Epidermal melanocyte (primary cell): ENCODE measurements at regions not wholly inside any gene's neighbourhood (a gene's known extent, or its start where the extent isn't known, plus 50 kb on each side); places are given as distances from the start of the nearest gene placed in this dataset.
A peak's percentile ranks its signal among the peaks of the same experiment; 100 is the strongest.

Experiments used
- DNase-seq: peaks from one replicate; pipeline ENCODE4 v3.0.0; 2011; ENCODE audit warnings: low spot score; ENCODE audit not compliant: insufficient read length

DNA sequence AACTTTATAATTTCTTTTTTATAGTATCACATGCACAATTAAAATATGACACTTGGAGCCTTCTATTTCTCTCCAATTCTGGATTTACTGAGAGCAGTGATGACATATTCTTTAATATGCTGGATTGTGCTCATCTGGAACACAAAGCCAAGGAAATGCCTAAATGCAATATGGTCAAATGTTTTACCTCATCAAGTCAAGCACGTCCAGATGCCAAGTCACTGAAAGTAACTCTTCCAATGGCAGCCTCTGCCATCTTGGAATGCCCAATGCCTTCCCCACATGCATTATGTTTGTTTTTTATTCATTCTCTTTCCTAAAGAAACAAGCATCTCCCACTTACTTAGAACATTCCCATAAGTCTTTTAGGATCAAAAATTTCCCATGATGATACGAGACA lies 189.8 kb downstream of the TMX3 start:
- no peak for DNase-seq

DNA sequence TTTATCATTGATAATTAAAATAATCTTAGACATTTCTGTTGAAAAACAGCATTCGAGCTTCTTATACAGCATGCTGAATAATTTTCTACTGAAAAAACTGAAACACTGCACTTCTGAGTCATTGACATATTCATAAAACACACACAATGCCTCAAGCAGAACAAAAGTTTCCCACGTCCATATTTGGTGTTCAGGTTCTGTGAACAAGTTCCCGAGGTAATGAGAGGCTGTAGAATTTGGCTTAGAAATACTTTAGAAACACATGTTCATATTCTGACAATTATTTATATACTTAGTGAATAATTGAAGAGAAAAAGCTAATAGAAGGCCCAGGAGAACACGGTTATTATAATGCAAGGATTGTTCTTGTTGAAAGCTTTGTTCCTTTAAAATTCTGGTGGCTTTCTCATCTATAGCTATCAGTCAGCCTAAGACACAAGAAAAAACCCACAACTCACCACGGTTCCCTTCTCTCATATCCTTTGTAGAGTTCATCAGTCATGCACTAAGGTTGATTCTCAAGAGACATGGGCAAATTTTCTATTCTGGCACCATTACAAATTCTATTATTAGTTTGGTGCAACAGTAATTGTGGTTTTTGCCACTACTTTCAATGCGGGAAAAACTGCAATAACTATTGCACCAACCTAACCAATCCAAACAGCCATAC lies 194.4 kb downstream of the TMX3 start:
- no peak for DNase-seq

DNA sequence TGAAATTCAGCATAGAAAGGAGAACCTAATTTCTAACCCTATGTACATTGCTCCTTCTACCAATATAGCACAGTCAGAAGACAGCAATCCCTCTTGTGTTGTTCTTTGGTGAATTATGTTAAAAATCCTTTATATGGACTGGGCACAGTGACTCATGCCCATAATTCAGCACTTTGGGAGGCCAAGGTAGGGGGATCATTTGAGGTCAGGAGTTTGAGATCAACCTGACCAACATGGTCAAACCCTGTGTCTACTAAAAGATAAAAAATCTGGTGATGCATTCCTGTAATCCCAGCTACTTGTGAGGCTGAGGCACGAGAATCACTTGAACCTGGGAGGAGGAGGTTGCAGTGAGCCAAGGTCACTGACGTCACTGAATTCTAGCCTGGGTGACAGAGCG lies 195.6 kb downstream of the TMX3 start:
- no peak for DNase-seq

DNA sequence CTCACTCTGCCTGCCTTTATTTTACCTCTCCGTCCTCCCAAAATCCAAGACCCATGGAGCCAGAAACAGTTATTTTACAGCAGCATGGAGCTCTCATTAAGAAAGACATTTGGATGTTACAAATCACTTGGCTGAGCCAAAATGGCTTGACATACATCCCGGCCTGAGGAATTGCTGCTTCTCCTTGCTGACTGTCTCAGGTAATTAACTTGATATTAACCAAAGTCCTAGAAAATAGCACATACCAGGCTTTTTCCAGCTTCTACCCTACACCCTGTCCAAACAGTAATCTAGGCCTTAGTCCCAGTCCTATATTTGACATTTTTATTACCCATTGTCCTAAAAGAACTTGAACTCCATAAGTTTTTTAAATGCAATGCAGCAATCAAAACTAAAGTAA lies 205.0 kb downstream of the TMX3 start:
- no peak for DNase-seq

DNA sequence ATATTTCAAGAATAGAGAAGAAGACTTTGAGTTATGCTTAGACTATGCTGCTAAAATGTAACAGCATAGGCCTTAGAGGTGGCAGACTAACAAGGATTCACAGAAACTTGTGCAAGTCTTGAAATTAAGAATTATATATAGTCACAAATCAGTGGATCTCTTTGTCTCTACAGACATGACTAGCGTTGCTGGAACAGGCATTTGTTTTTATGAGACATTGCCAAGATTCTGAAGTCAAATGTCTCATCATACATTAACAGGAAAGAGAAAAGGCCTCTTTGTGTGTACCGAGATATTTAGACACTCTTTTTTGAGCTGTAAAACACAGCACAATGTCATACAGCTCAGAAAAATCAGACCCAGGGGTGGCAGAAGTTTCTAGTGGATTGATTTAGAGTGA lies 207.1 kb downstream of the TMX3 start:
- DNase-seq, result peak; percentile 21

DNA sequence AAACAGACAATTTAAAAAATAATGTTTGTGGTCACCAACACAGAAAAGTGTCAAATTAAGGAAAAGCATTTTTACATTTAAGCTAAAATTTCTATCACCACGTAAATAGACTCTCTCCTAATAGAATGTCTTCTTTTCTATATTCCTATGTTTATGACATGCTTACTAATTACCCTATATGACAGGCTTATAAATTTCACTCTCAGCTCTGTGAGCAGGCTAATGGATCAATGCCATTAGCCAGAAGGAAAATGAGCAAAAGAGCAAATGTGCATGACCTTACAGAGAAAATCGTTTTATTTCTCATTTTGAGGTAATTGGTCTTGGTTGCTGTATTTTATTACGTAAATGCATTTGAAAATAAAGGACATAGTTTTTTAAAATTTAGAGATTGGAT lies 209.7 kb downstream of the TMX3 start:
- DNase-seq, result no peak

DNA sequence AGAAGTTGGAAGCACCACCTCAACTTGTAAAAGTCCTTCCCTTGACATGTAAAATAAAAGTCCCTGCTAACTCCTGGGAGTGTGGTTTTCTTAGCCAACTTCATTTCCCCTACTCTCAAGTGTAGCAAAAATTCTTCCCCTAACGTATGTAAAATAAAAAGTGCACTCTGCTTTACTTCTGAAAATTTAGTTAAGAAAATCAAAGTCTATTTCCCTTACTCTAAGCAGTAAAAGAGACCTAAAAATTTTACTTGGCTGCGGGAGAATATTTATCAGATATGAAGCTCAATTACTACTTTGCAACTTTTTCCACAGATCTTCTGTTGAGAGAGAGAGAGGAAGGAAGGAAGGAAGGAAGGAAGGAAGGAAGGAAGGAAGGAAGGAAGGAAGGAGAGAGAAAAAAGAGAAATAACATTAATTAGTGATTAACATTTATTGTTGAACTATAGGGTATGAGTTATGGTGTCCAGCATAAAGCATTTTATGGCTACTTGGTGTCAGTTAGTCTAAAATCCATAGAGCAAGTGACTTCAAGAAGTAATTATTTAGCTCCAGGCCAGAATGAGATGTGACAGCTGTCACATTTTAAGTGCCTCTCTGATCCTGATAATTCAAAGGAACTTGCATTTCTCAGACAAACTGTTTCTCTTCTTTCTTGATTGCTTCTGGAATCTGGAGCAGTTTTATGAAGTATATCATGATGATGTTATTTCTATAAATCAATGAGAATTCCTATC lies 210.3 kb downstream of the TMX3 start:
- DNase-seq, result no peak

DNA sequence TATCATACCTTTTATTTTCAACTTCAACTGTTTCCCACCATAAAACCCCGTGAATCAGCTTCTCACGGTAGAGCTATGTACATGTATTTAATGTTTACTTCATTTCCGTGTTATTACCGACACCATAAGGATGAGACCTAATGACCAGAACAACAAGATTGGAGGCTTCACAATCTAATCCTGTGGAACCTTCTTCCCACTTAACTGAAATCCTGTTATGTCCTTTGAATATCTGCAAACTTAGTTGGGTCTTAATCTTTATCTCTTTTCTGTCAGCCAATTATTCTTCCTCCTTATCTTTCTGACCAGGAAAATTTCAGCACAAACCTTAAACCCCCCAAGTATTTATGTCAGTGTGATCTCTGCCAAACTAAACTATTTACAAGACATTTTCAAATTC lies 214.4 kb downstream of the TMX3 start:
- DNase-seq, result no peak

DNA sequence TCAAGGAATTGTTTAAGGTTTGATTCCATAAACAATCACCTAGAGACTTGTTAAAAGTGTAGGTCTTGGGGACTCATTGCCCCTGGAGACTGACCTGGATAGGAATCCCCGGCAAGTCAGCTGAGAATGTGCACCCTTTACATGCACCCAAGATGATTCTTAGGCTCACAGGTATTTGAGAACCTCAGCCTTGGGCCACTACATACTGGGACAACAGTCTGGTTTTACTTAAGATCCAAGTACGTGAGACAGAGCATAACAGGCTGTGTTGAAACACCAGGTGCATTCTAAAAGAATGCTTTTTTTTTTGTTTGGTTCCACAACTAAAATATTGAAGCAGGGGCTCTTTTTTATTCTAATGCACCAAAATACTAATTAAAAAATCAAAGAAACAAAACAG lies 215.8 kb downstream of the TMX3 start:
- no peak for DNase-seq

DNA sequence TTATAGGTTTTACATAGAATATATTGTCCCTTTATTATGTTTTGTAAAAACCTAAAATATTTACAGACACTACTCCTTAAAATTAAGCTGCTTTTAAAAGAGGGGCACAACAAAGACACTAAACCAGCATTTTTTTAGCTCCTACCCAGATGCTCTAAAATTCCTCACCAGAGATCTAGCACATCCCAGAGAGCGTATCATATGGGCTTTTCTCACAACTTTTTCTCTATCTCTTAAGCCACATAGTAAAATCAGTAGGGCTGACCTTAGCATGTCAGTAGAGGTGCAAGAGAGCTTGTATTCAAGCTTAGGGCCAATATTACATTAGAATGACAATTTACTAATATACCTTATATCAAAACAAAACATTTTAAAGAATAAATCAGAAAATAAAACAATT lies 216.3 kb downstream of the TMX3 start:
- DNase-seq, result no peak

DNA sequence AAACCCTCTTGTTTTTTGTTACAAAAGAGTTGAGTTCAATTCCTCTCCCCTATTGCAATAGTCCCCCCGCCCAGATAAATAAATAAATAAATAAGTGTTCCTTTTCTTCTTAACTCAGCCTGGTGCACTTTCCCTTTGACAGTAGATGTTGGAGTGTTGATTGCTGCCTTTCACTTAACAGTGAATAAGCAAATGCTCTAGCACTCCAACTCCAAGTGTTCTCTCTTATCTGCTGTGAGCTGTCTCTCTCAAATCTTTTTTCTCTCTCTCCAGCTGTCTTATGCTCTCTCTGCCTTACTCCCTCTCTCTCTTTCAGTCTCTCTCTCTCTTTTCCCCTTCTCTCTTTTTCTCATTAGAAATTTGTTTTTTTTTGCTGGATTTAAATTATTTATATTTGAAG lies 216.7 kb downstream of the TMX3 start:
- DNase-seq, result no peak

DNA sequence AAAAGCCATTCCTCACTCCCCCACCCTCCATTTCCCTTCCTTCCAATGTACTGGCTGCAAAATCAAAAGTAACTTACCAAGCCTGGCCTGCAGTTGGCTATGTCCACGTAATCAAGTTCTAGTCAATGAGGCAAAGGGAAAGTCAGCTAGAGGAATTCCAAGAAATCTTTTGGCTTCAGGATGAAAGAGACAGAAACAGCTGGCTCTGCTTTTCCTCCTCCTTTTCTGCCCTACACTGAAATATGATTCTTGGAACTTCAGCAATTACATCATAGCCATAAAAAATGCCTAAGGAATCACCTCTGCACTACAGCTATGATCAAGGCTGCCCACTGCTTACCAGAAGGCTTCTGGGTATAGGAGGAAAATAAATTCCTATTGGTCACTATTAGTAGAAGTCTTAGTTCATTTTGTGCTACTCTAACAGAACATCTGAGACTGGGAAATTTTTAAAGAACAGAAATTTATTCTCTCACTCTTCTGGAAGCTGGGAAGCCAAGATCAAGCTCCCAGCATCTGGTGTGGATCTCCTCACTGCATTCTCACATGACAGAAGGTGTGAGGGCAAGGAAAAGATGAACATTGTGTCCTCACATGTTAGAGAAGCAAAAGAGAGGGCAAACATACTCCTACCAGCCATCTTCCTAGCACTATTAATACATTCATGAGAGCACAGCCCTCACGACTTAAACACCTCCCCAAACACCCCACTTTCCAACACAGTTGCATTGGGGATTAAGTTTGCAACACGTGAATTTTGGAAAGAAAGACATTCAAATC lies 219.9 kb downstream of the TMX3 start:
- no peak for DNase-seq

DNA sequence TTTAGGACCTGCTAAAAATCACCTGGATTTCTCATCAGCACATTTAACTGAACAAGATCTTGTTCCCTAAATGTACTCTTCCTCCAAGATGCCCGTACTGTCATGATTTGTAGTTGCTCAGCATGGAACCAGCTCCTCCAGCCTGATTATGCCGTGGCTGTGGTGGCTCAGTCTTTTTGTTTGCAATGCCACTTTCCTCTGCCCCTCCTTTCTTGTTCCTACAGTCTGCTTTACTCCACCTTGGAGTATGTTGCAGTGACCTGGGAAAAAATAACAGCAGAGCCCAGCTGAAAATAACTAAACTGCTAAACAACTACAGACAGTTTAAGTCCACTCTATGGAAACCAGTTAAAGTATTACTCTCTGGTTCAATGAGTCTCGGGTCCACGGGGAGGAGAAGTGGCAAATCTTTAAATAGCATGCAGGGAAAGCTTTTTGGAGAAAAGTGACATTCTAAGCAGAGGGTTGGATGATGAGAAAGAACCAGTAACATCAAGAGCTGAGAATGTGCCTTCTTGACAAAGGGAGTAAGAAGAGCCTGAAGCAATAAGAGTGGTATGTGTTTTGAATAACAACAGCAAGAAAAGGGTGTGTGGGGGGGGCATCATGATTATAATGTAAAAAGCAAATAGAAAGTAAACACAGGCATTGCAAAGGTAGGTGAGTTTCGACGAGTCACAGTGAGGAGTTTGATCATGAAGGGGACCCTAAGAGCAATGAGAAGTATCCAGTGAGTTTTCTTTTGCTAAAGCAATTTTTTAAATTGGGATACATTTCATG lies 225.7 kb downstream of the TMX3 start:
- no peak for DNase-seq

DNA sequence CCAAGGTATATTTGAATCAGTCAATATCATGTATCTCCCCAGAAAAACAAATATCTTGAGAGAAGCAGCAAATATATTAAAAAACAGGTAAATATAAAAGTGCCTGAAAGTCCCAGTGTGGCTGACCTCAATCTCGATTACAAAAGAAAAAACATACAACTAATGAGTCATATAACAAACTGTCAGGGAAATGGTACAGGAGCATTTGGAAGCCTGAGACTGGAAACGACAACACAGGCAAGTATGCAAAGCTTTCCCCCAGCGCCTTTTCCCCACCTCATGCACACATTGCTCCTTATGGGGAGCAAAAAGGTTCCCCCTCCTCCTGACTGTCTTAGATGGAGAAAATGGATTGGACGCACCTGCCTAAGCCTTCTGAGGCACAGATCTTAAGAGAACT lies 230.7 kb downstream of the TMX3 start:
- DNase-seq, result no peak

DNA sequence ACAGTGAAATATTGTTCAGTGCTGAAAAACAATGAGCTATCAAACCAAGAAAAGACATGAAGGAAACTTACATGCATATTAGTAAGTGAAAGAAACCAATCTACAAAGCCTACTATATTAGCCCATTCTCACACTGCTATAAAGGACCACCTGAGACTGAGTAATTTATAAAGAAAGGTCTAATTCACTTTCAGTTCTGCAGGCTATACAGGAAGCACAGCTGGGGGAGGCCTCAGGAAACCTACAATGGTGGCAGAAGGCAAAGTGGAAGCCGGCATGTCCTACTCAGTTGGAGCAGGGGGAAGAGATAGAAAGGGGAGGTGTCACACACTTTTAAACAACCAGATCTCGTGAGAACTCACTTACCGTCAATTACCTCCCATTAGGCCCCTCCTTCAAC lies 232.1 kb downstream of the TMX3 start:
- no peak for DNase-seq

DNA sequence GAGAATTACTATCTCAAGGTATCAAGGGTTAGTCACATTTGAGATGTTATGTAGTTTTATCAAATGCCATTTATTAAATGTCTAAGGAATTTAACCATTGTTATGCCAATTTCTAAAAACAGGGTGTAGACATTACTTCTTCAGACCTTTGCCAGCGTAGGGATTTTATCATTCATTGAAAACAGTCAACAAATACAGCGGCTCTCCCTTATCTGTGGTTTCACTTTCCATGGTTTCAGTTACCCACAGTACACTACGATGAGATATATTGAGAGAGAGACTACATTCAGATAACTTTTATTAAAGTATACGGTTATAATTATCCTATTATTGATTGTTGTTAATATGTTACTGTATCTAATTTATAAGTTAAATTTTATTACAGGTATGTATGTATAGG lies 234.7 kb downstream of the TMX3 start:
- no peak for DNase-seq

DNA sequence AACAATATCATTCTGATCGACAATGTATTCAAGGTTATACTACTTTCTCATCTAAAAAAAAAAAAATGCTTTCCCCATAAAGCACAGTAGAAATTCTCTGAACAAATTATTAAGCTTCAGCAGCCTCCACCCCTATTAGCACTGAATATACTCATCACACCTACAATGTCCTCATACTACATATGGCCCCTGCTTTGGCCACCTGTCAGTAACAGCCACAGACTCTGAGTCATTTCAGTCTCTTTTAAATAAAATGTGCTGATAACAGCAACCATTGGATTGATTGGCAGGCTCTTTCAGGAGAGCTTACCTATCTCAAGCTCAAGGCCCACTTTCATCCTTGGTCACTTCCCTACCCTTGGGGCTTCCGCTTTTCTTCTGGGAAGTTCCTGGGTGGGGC lies 236.7 kb downstream of the TMX3 start:
- DNase-seq, result no peak

DNA sequence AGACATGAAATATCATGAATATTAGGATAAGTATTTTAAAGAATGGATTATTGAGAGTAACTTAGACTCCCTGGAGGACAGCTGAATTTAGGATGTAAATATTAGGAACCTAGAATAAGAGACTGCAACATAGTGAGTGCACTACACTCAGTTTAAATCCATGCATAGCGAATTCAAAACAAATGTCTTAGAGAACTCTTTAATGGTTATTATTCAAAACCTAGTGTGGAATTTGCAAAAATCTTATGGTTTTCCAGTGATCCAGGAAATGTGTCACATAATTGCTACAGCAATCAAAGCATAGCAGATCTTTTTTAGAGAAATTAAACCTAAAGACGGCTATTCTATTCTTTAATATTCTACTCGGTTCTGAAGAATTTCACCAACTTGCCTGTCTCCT lies 239.0 kb downstream of the TMX3 start:
- DNase-seq, result no peak

DNA sequence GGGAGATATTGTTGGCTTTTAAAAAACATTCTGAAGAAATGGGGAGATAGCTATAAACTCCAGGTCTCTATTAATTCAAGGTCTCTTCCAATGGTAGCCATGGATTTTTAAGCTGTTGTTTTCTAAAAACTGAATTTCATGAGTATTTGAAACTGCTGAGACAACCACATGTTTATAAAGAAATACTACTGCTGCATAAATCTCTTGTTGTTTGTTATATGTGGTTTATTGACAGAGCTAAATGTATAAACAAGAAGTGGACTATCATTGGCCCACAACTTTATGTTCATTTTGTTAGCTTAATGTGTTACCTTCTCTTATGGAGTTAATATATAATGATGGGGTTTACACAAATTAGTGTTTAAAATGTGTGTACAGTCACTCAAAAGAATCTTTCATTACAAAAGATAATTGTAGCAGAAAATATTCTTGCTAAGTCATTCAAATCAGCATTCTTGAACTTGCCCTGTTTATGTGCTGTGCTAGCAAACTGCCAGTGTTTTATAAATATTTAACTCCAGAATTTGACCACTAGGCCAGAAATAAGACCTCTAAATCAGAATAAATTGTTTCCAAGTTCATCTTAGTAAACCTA lies 242.1 kb downstream of the TMX3 start:
- DNase-seq, result no peak

DNA sequence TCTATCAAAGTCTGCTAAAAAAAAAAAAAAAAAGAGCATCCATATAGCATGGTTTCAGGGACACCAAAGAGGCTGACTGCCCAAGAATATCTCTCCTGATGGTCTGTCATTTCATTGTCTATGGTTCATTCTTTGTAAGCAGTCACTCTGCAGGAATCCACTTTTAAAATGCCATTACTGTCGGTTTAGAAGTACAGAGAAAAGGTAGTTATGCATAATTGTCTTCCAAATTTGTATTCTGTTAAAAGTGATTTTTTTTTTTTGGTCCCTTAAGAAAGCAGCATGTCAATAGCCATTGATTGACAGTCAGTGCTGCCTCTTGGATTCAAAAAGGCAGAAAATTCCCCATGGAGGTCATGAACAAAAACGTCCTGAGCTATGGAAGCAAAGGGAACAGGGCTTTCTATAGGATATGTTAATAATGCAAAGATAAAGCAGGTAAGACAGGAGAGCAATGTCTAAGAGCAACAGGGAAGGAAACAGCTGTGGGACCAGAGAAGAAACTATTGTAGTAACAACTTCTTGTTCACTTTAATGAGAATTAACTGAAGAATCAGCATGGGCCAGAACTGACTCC lies 245.8 kb downstream of the TMX3 start:
- no peak for DNase-seq

DNA sequence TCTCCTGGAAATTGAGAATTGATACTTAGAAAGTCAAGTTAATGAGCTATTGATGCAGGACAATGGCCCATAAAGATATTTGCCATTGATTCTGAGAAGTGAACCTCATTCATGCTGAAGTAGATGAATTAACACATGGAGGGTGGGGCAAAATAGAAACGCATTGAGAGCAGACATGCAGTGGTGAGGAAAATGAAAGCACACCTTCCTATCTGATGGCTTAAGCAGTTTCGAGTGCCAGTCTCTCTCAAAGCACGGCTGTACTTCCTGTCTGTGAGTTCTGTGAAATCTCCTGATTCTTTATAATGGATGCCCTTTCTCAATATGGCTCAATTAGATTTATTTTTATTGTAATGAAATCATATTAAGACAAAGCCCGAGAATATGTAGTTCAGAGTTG lies 247.0 kb downstream of the TMX3 start:
- DNase-seq, result no peak
